HepG2 (cell line): ENCODE measurements at regions not wholly inside any gene's neighbourhood (a gene's known extent, or its start where the extent isn't known, plus 50 kb on each side); places are given as distances from the start of the nearest gene placed in this dataset.

Experiments
- ATF1 ChIP-seq: IDR thresholded peaks from 2 replicates; pipeline ENCODE4 v1.6.1; 2016; ENCODE audit warnings: mild to moderate bottlenecking, control low read depth
- HMGA1 ChIP-seq: sonication (generic); formaldehyde crosslinking; conservative IDR thresholded peaks from 2 replicates; pipeline ENCODE4 v1.4.0; 2020; ENCODE audit warnings: missing genetic modification reagents
- JUNB ChIP-seq: sonication (generic); formaldehyde crosslinking; IDR thresholded peaks from 2 replicates; pipeline ENCODE4 v1.8.0; 2022; ENCODE audit warnings: missing genetic modification reagents, mild to moderate bottlenecking, borderline replicate concordance
- MAFG ChIP-seq: sonication (generic); formaldehyde crosslinking; IDR thresholded peaks from 2 replicates; pipeline ENCODE4 v1.5.1; 2020; ENCODE audit warnings: mild to moderate bottlenecking, missing genetic modification reagents
- POLR2A ChIP-seq, 2 experiments: IDR thresholded peaks; 2 replicates each; pipeline ENCODE4 v1.6.1; 2011; ENCODE audit warnings: low read depth in 2 of 2, low read length in 2 of 2, mild to moderate bottlenecking in 1 of 2, moderate library complexity in 1 of 2; ENCODE audit not compliant: insufficient read depth in 1 of 2
- TF ChIP-seq, protein P1 (sequence below): sonication (generic); formaldehyde crosslinking; IDR thresholded peaks from 2 replicates; pipeline ENCODE4 v1.5.0; 2020; ENCODE audit warnings: mild to moderate bottlenecking, missing genetic modification reagents, moderate library complexity
- TF ChIP-seq, protein P2 (sequence below): sonication (generic); formaldehyde crosslinking; IDR thresholded peaks from 2 replicates; pipeline ENCODE4 v1.5.0; 2020; ENCODE audit warnings: mild to moderate bottlenecking, missing genetic modification reagents
- TF ChIP-seq, protein P3 (sequence below): sonication (generic); formaldehyde crosslinking; IDR thresholded peaks from 2 replicates; pipeline ENCODE4 v1.5.1; 2020; ENCODE audit warnings: mild to moderate bottlenecking, missing genetic modification reagents

DNA sequence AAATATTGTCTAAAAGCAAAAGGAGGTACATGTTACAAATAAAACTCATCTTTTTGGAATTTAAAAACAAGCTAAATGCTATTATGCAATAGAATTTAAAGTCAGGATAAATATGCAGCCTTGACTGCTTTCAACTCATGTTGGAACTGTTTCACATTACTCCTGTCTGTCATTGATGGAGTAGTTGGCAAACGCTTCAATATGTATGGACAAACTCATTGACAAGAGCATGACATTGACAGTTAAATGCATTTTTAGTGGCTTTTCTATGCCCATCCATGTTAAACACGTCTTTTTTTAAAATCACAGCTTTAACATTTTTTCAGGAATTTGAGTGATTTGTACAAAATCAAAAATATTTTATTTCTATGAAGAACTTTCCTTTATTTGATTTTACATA is 1560.5 kb downstream of the KCNT2 start:
- TF ChIP-seq JUNB (CRISPR knock-in tag) (no peak), ATF1 (CRISPR knock-in tag) (no peak), POLR2A (IDR thresholded peaks at IDR 0.05; ENCODE audit: insufficient read depth in 1 of 2, low read depth in 2 of 2, low read length in 2 of 2) (no peak), HMGA1 (no peak), MAFG (CRISPR knock-in tag) (no peak)
- TF ChIP-seq, protein P1, sequence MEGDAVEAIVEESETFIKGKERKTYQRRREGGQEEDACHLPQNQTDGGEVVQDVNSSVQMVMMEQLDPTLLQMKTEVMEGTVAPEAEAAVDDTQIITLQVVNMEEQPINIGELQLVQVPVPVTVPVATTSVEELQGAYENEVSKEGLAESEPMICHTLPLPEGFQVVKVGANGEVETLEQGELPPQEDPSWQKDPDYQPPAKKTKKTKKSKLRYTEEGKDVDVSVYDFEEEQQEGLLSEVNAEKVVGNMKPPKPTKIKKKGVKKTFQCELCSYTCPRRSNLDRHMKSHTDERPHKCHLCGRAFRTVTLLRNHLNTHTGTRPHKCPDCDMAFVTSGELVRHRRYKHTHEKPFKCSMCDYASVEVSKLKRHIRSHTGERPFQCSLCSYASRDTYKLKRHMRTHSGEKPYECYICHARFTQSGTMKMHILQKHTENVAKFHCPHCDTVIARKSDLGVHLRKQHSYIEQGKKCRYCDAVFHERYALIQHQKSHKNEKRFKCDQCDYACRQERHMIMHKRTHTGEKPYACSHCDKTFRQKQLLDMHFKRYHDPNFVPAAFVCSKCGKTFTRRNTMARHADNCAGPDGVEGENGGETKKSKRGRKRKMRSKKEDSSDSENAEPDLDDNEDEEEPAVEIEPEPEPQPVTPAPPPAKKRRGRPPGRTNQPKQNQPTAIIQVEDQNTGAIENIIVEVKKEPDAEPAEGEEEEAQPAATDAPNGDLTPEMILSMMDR, result no peak
- TF ChIP-seq, protein P2, sequence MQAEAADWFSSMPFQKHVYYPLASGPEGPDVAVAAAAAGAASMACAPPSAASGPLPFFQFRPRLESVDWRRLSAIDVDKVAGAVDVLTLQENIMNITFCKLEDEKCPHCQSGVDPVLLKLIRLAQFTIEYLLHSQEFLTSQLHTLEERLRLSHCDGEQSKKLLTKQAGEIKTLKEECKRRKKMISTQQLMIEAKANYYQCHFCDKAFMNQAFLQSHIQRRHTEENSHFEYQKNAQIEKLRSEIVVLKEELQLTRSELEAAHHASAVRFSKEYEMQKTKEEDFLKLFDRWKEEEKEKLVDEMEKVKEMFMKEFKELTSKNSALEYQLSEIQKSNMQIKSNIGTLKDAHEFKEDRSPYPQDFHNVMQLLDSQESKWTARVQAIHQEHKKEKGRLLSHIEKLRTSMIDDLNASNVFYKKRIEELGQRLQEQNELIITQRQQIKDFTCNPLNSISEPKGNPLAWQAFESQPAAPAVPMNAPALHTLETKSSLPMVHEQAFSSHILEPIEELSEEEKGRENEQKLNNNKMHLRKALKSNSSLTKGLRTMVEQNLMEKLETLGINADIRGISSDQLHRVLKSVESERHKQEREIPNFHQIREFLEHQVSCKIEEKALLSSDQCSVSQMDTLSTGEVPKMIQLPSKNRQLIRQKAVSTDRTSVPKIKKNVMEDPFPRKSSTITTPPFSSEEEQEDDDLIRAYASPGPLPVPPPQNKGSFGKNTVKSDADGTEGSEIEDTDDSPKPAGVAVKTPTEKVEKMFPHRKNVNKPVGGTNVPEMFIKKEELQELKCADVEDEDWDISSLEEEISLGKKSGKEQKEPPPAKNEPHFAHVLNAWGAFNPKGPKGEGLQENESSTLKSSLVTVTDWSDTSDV (CRISPR knock-in tag), result no peak
- TF ChIP-seq, protein P3, sequence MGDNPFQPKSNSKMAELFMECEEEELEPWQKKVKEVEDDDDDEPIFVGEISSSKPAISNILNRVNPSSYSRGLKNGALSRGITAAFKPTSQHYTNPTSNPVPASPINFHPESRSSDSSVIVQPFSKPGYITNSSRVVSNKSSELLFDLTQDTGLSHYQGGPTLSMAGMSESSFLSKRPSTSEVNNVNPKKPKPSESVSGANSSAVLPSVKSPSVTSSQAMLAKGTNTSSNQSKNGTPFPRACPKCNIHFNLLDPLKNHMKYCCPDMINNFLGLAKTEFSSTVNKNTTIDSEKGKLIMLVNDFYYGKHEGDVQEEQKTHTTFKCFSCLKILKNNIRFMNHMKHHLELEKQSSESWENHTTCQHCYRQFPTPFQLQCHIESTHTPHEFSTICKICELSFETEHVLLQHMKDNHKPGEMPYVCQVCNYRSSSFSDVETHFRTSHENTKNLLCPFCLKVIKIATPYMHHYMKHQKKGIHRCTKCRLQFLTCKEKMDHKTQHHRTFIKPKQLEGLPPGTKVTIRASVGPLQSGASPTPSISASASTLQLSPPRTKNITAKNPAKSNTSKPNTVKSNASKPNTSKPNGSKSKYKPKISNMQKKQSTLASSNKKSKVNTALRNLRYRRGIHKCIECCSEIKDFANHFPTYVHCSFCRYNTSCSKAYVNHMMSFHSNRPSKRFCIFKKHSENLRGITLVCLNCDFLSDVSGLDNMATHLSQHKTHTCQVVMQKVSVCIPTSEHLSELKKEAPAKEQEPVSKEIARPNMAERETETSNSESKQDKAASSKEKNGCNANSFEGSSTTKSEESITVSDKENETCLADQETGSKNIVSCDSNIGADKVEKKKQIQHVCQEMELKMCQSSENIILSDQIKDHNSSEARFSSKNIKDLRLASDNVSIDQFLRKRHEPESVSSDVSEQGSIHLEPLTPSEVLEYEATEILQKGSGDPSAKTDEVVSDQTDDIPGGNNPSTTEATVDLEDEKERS (CRISPR knock-in tag), result no peak
